ENCODE measurements at regions not wholly inside any gene's neighbourhood (a gene's known extent, or its start where the extent isn't known, plus 50 kb on each side); places are given as distances from the start of the nearest gene placed in this dataset.

DNA sequence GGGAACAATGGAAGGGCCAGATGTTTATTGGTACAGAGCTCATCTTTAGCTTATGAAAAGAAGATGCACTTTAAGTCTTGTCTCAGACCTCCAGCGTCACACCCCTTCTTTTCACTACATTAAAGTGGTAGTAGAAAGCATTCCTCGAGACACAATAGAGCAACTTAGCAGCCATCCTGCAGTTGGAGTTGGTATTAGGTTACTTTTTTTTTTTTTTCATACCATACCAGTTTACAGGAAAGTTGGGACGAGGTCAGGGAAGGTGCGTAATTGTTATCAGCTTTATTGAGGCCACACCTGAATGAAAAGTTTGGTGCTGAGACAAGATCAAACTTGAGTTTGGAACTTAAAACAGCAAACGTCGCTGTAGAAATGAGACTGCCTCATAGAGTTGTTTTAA, 203.8 kb downstream of the SOX2 start:
- no peak for DNase-seq
- intact Hi-C loops (cut with micrococcal nuclease; ENCODE audit: unreplicated experiment): no loop called here
- POLR2A ChIA-PET: no interaction called here

DNA sequence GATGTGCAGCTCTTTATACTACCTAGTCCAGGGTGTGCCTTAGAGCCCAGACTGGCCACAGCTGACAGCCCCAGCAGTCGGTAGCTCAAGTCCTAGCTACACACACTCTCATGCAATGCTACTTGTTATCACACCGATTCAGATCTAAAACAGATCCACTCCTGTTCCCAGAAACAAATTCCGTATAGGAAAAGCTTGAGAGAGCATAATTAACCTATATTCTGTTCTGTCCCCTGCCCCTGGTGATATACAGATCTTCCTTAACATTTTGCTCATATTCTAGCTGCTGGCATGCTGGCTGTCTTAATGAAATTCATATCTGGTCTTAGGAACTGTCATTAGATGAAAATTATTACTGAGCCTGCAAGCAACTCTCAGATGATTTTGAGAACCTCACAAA, 204.3 kb downstream of the SOX2 start:
- Histone ChIP-seq H3K9me3 (no peaks in the 10 kb centered on the region), H3K4me3 (ENCODE audit: low read depth, low read length) (no peak overlapping the region), H3K27me3 (replicated peaks; ENCODE audit: control insufficient read depth, insufficient read depth, low read length) (no peaks in the 10 kb centered on the region), H3K36me3 (ENCODE audit: control insufficient read depth, insufficient read depth, low read length) (no peaks in the 10 kb centered on the region), H3K4me1 (no peaks in the 10 kb centered on the region)
- intact Hi-C loops (cut with micrococcal nuclease; ENCODE audit: unreplicated experiment): no loop called here
- Mint-ChIP-seq H3K4me1 (ENCODE audit: low read depth, unreplicated experiment) (no peaks in the 10 kb centered on the region), H3K9me3 (ENCODE audit: unreplicated experiment) (no peaks in the 10 kb centered on the region), H3K4me3 (ENCODE audit: unreplicated experiment) (no peak overlapping the region), H3K36me3 (ENCODE audit: insufficient read depth, unreplicated experiment) (no peaks in the 10 kb centered on the region), H3K27me3 (ENCODE audit: insufficient read depth, unreplicated experiment) (no peaks in the 10 kb centered on the region), H3K27ac (ENCODE audit: unreplicated experiment) (no peak overlapping the region)
- TF ChIP-seq, protein P1, sequence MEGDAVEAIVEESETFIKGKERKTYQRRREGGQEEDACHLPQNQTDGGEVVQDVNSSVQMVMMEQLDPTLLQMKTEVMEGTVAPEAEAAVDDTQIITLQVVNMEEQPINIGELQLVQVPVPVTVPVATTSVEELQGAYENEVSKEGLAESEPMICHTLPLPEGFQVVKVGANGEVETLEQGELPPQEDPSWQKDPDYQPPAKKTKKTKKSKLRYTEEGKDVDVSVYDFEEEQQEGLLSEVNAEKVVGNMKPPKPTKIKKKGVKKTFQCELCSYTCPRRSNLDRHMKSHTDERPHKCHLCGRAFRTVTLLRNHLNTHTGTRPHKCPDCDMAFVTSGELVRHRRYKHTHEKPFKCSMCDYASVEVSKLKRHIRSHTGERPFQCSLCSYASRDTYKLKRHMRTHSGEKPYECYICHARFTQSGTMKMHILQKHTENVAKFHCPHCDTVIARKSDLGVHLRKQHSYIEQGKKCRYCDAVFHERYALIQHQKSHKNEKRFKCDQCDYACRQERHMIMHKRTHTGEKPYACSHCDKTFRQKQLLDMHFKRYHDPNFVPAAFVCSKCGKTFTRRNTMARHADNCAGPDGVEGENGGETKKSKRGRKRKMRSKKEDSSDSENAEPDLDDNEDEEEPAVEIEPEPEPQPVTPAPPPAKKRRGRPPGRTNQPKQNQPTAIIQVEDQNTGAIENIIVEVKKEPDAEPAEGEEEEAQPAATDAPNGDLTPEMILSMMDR (IDR thresholded peaks at IDR 0.05; ENCODE audit: insufficient read depth in 1 of 2, low read depth in 1 of 2, low read length in 1 of 2, severe bottlenecking in 1 of 2, unreplicated experiment in 1 of 2): no peak
- ChIA-PET CTCF (no interaction called here), POLR2A (no interaction called here)
- no peak for DNase-seq
- BruUV-seq (replicated peaks): no TSS peak

More for the DNA sequence above, 203.8 kb downstream of the SOX2 start:
- no peak overlapping the region for H3K27ac Mint-ChIP-seq (ENCODE audit: unreplicated experiment)
- H3K4me1 ChIP-seq: no peaks in the 10 kb centered on the region
- H3K9me3 Mint-ChIP-seq (ENCODE audit: unreplicated experiment): no peaks in the 10 kb centered on the region
- CTCF ChIA-PET: no interaction called here
- TF ChIP-seq, protein P1 (IDR thresholded peaks at IDR 0.05; ENCODE audit: insufficient read depth in 1 of 2, low read depth in 1 of 2, low read length in 1 of 2, severe bottlenecking in 1 of 2, unreplicated experiment in 1 of 2): no peak
- H3K4me1 Mint-ChIP-seq (ENCODE audit: low read depth, unreplicated experiment): no peaks in the 10 kb centered on the region
- H3K27me3 Mint-ChIP-seq (ENCODE audit: insufficient read depth, unreplicated experiment): no peaks in the 10 kb centered on the region
- H3K4me3 Mint-ChIP-seq (ENCODE audit: unreplicated experiment): no peak overlapping the region
- BruUV-seq (replicated peaks): no TSS peak
- H3K9me3 ChIP-seq: no peaks in the 10 kb centered on the region
- no peak overlapping the region for H3K4me3 ChIP-seq (ENCODE audit: low read depth, low read length)
- no peaks in the 10 kb centered on the region for H3K36me3 Mint-ChIP-seq (ENCODE audit: insufficient read depth, unreplicated experiment)
- H3K27me3 ChIP-seq (replicated peaks; ENCODE audit: control insufficient read depth, insufficient read depth, low read length): no peaks in the 10 kb centered on the region
- H3K36me3 ChIP-seq (ENCODE audit: control insufficient read depth, insufficient read depth, low read length): no peaks in the 10 kb centered on the region

DNA sequence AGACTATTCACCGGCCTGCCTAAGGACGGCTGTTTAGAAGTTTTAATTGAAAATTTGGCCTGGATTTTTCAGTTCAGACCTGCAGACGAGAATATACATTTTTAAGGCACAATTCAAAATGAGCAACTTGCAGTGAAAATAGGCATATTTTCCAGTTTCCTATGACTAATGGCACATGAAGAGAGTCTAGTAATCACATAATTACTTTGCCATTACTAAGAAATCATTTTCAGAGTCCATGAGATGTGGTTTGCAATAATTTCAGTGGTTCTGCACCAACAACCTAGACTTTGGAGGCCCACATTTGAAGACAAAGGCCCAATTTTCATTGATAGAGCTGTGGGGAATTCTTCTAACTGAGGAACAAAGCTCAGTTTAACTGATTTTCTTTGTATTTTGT, 205.3 kb downstream of the SOX2 start:
- Histone ChIP-seq H3K36me3 (ENCODE audit: control insufficient read depth, insufficient read depth, low read length) (no peaks in the 10 kb centered on the region), H3K4me3 (ENCODE audit: low read depth, low read length) (no peak overlapping the region), H3K9me3 (no peaks in the 10 kb centered on the region), H3K27me3 (replicated peaks; ENCODE audit: control insufficient read depth, insufficient read depth, low read length) (no peaks in the 10 kb centered on the region), H3K4me1 (no peaks in the 10 kb centered on the region)
- Mint-ChIP-seq H3K36me3 (ENCODE audit: insufficient read depth, unreplicated experiment) (no peaks in the 10 kb centered on the region), H3K4me3 (ENCODE audit: unreplicated experiment) (no peak overlapping the region), H3K4me1 (ENCODE audit: low read depth, unreplicated experiment) (no peaks in the 10 kb centered on the region), H3K9me3 (ENCODE audit: unreplicated experiment) (no peaks in the 10 kb centered on the region), H3K27ac (ENCODE audit: unreplicated experiment) (no peak overlapping the region), H3K27me3 (ENCODE audit: insufficient read depth, unreplicated experiment) (no peaks in the 10 kb centered on the region)
- BruUV-seq (replicated peaks): no TSS peak
- no peak for DNase-seq
- TF ChIP-seq, protein P1 (IDR thresholded peaks at IDR 0.05; ENCODE audit: insufficient read depth in 1 of 2, low read depth in 1 of 2, low read length in 1 of 2, severe bottlenecking in 1 of 2, unreplicated experiment in 1 of 2): no peak
- intact Hi-C loops (cut with micrococcal nuclease; ENCODE audit: unreplicated experiment): no loop called here
- POLR2A ChIA-PET: no interaction called here
- CTCF ChIA-PET: no interaction called here
